Renal pelvis (tissue), 1 donor: ENCODE measurements at regions not wholly inside any gene's neighbourhood (a gene's known extent, or its start where the extent isn't known, plus 50 kb on each side); places are given as distances from the start of the nearest gene placed in this dataset.

Source experiments
- DNase-seq: peaks from one replicate; pipeline ENCODE4 v3.0.0-alpha.2; 2013

GRCh38 chr4:171759274-171759673, 53.9 kb upstream of the GALNTL6 start:
- DNase-seq: no peak

- no peak for DNase-seq
Observed at GRCh38 chr4:171751538-171751937, 61.7 kb upstream of the GALNTL6 start.

- no peak for DNase-seq
Observed at GRCh38 chr4:171746418-171746817, 66.8 kb upstream of the GALNTL6 start.

- DNase-seq: no peak
Observed at GRCh38 chr4:171742436-171742835, 70.8 kb upstream of the GALNTL6 start.

- DNase-seq: no peak
Observed at GRCh38 chr4:171727185-171727584, 86.0 kb upstream of the GALNTL6 start.

- no peak for DNase-seq
Observed at GRCh38 chr4:171721937-171722336, 91.3 kb upstream of the GALNTL6 start.

GRCh38 chr4:171719691-171720090, 93.5 kb upstream of the GALNTL6 start:
- no peak for DNase-seq

GRCh38 chr4:171718665-171719064, 94.5 kb upstream of the GALNTL6 start:
- no peak for DNase-seq

- DNase-seq: no peak
Observed at GRCh38 chr4:171718069-171718468, 95.1 kb upstream of the GALNTL6 start.

GRCh38 chr4:171717231-171717741, 95.9 kb upstream of the GALNTL6 start:
- DNase-seq: no peak

- DNase-seq: no peak
Observed at GRCh38 chr4:171715973-171716372, 97.2 kb upstream of the GALNTL6 start.

- no peak for DNase-seq
Observed at GRCh38 chr4:171714791-171715454, 98.3 kb upstream of the GALNTL6 start.

GRCh38 chr4:171710743-171711142, 102.5 kb upstream of the GALNTL6 start:
- DNase-seq: no peak

- DNase-seq: peak; percentile 9
Observed at GRCh38 chr4:171676555-171677215, 136.5 kb upstream of the GALNTL6 start.

- DNase-seq: no peak
Observed at GRCh38 chr4:171674781-171675180, 138.4 kb upstream of the GALNTL6 start.

GRCh38 chr4:171668403-171668802, 144.8 kb upstream of the GALNTL6 start:
- no peak for DNase-seq

- no peak for DNase-seq
Observed at GRCh38 chr4:171667906-171668305, 145.3 kb upstream of the GALNTL6 start.

GRCh38 chr4:171651071-171651470, 162.1 kb upstream of the GALNTL6 start:
- no peak for DNase-seq

- DNase-seq: no peak
Observed at GRCh38 chr4:171650543-171650942, 162.7 kb upstream of the GALNTL6 start.

GRCh38 chr4:171648926-171649325, 164.3 kb upstream of the GALNTL6 start:
- DNase-seq: no peak

- DNase-seq: no peak
Observed at GRCh38 chr4:171646984-171647383, 166.2 kb upstream of the GALNTL6 start.

- no peak for DNase-seq
Observed at GRCh38 chr4:171644430-171645057, 168.7 kb upstream of the GALNTL6 start.

- peak; percentile 1 for DNase-seq
Observed at GRCh38 chr4:171639540-171639939, 173.7 kb upstream of the GALNTL6 start.
